HG02678 (cell line): ENCODE measurements at regions not wholly inside any gene's neighbourhood (a gene's known extent, or its start where the extent isn't known, plus 50 kb on each side); places are given as distances from the start of the nearest gene placed in this dataset.
"Not testable (repeated sequence)": the region's sequence is repeated elsewhere in the genome, so short reads cannot be mapped to it uniquely, and the experiment has no call there.

Experiments
- ATAC-seq: cut with Tn5 transposase; IDR thresholded peaks from one replicate; pipeline ENCODE4 v1.9.1; 2021; ENCODE audit warnings: mild to moderate bottlenecking, moderate library complexity; ENCODE audit not compliant: unreplicated experiment

DNA sequence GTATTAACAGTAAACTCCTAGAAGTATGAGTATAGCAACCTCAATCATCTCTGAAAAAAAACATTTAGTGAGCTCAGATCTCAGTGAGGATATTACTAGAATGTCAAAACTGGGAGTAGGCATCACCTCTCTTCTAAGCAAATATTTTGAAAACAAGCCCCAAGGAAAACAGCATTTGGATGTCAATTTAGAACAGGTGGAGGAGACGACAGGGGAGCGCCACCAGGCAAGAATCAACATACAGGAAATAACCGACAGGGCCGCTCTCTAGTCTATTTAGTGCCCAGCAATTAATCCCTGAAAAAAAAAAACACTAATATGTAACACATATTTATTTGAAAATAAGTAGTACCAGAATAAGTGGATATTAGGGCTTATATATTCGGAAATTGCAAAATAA is 940.3 kb upstream of the ADGRL3 start:
- no peak for ATAC-seq

DNA sequence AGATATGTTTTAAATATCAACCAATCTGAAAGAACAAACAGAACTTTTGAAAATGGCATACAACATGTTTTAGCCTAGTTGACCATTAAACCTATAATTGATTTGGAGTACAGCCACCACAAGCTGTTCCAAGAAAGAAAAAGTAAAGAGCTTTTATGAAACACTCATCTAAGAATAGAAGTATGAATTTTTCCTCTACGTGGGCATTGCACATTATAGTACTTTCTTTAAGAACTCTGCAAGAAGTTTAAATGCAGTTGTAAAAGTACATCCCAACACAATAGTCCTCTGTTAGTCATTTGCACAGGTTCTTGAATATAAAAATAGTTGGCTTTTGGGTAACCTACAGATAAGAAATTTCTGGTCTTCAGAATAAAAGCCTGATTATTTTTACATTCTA is 933.6 kb upstream of the ADGRL3 start:
- no peak for ATAC-seq

DNA sequence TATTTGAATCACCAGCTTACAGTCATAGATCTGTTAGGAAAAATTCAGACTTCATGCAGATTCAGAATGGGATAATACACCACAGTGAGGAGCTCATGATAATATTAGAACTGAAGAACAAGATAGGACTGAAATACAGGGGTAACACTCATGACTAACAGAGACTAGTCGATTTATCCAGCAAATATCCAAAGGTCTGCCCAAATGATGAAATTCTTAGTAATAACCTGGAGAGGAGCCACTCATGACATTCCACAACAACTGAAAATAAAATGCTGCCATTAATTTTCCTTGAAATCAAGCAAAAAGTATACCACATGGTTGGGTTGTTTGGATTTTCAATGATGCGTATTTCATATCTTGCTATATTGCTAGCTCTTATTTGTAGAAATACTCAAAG is 903.7 kb upstream of the ADGRL3 start:
- ATAC-seq: no peak

DNA sequence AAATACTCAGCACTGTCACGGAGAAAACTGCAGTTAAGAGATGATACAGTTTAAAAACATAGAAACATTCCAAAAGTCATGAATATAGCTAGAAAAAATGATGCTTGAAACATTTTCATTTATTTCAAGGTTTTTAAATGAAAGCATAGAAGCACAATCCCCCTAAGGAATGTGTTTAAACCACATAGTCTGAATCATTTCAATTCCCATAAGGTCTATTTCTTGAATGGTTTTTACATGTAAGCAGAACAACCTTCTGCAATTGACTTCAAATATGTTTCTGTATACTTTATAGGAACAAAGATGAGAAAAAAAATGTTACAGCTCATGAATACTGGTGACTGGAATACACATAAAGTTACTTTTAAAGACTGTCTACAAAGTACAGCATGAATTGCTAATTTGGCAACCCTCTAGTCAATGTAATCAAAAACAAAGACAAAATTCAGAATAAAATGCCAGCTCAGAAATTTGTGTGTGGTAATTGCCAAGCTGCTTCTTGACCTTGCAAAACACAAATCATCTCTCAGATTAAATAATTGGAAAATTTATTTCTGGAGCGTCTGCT is 886.4 kb upstream of the ADGRL3 start:
- no peak for ATAC-seq

DNA sequence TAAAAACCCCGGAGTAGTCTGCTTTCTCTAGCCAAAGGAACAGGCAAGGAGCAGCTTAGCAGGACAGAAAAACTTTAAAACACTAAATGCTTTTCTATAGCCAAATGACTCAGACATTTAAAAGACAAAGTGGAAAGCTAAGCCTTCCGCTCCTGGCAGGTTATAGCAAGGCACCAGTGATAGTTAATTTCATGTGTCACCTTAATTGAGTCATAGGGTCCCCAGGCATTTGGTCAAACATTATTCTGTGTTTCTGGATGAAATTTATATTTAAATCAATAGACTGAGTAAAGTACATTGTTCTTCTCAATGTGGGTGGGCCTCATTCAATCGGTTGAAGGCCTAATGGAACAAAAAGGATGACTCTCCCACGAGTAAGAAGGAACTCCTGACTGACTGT is 885.7 kb upstream of the ADGRL3 start:
- ATAC-seq: no peak

DNA sequence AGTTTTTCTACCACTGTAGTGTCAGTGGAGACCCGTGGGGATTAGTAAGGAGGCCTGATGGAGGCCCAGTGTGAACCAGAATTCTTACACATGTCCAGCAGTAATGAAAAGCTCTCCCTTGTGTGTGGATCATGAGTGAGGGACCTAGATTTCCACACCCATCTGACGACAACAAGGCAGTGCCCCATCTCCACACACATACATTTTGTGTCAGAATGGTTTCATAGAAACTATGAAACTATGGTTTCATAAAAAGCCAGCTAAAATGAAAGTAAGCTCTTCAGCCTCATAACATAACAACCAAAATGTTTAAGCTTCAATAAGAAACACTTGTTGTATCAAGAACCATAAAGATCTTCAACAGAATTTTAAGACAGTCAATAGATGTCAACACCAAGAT is 884.5 kb upstream of the ADGRL3 start:
- ATAC-seq: no peak

DNA sequence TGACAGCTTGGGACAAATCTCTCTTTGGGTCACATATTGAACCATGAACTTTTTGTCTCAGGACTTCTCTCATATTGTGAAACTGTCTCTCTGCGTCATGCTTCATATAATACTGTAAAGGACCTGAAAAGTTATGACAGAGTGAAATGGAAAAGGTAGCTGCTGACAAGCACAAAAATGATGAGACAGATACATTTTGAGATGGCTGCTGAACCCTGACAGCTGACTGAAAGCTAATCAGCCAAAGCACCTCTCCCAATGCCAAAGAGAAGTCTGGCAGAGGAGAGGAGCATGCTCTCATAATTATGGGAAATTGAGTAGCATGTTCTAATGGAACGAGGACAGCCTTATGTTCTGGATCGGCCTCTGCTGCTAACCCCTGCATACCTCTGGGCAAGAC is 873.4 kb upstream of the ADGRL3 start:
- no peak for ATAC-seq

DNA sequence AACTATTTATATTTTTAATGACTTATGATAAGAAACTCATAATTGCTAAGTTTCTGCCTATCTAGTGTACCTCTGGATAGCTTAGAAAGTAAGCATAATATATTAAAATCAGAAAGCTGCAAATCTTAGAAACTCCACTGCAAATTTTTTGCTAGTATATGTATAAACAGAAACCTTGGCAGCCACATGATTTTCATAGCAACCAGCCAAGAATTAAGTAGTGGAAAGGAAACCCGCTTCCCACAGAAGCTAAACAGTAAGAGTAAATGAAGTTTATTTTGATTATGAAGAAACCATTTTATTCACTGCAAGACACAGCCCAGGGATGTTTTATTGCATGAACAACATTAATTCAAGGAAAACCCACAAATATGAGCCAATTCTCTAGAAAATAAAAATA is 872.5 kb upstream of the ADGRL3 start:
- no peak for ATAC-seq

DNA sequence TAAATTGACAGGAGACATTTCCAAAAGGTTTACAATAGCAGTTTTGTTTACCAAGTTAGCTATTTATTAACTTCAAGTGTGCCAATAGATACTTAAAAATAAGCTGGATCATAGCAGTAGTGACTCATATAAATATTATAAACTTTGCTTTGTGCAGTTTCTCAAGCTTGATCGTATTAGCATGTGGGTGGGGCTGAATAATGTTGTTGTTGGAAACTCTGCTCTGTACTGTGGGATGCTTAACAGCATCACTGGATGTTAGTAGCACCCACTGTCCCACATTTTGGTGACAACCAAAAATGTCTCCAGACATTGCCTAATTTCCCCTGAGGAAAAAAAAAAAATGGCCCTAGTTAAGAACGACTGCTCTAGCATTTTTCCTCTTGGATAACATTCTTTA is 855.2 kb upstream of the ADGRL3 start:
- no peak for ATAC-seq

DNA sequence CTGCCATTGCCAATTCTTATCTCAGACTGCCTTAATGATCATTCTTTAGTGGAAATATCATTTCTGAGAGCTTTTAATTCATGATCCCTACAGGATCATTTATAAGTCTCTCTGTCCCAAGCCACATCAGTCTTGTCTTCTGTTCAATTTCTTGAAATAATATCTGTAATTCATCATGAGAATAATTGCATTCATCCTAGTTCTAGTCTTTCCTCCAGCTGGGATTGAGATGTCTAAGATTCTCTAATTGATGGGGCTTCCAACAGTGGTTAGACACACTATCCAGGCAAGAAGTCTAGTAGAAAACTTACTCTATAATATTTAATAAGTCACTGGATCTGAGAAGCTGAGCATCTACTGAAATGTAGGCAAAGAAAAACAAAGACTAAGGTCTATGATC is 854.7 kb upstream of the ADGRL3 start:
- ATAC-seq: no peak

DNA sequence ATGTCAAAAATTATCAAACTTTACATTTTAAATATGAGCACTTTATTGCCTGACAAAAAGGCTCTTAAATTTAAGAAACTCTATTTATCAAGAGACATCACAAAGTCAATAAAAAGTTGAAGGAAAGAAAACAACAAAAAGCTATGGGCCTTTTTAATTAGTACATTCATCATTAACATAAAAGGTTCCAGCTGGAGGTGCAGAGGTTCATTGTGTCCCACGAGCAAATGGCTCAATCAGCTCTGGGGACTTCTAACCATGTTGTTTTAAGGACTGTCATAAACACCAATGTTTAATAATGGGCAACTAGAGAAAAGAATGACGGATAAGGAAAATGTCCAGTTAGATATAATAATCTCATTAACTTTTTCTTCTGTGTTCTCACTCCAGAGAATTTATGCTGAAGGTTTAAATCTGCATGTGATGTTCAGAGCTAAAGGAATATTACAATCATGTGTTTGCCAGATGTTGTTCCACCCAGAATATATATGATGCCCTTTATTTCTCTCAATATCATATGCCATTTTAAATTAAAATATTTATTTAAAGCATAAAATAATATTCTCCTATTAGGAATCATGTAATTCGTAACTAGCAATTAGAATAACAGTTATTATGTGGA is 840.3 kb upstream of the ADGRL3 start:
- ATAC-seq: no peak

DNA sequence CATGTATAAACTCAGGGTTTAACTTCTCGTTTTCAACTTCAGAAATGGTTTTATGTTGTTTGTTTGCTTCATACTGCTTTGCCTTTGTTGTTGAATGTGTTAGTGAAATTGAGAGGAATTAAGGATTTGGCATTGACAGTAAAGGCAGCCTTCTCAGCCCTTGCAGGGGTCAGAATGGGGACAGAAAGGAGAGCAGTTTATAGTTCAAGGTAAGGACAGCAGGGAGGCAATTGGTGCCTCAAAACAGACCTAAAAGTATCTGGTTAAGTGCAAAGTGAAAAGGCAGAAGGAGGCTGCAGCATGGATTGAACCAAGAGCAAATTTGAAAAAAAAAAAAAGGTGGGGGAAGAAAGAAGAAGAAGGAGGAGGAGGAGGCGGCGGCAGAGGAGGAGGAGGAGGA is 835.0 kb upstream of the ADGRL3 start:
- ATAC-seq: no peak

DNA sequence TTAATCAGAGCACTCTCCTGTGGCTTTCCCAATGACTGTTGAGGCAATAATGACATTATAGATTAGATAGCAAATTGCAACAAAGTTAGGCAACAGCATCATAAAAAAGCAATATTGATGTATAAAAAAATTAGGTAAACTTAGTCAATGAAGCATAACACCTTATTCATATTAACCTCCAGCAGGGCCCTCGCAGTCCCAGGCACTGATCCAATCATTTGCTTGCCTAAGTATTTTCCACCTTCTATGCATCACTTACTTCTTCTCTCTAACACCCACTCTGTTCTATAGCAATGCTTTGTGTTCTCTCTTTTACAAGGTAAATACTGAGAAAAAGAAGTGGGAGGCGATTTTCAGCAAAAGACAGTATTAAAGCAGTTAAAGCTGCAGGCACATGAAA is 833.5 kb upstream of the ADGRL3 start:
- no peak for ATAC-seq

DNA sequence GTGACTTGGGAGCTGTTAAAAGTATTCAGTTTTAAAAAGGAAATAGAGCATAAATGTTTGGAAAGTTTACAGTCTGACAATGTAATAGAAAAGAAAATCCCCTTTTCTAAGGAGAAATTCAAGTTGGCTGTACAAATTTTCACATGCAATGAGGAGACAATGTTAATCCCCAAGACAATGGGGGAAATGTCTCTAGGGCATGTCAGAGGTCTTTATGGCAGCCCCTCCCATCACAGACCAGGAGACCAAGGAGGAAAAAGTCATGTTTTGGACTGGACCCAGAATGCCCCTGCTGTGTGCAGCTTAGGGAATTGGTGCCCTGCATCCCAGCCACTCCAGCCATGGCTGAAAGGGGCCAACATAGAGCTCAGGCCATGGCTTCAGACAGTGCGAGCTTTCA is 831.1 kb upstream of the ADGRL3 start:
- ATAC-seq: no peak

DNA sequence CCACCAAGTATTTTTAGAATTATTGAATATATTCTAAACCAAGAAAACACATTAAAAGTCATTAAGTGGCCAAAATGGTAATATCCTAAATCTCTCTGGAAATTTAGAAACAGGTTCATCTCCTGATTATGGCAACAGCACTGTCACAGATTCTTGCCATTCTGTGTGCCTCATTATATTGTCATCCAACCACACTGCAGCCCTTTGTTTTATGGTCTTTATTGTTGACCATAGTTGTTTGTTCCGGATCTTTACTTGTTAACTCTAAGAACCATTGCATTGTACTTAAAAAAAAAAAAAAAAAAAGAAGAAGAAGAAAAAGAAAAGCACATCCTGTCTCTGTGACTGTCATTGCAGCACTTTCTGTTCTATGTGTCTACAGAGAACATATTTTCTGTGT is 822.1 kb upstream of the ADGRL3 start:
- no peak for ATAC-seq

DNA sequence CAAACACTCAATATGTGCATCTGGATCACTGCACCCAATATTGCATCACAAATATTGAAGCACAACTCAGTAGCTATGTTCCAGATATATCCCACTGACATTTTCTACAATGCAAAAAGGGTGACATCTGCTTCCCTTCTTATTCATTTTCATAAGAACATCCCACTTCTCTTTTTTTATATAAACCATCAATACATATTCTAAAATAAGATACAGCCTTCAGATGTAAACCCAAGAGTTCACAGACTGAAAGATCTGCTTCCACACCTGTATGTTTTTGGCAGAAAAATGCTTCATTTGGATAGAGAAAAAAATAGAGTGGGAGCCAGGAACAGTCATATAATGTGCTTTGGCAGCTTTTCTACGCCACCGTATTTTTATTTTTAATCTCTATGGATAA is 815.6 kb upstream of the ADGRL3 start:
- no peak for ATAC-seq

DNA sequence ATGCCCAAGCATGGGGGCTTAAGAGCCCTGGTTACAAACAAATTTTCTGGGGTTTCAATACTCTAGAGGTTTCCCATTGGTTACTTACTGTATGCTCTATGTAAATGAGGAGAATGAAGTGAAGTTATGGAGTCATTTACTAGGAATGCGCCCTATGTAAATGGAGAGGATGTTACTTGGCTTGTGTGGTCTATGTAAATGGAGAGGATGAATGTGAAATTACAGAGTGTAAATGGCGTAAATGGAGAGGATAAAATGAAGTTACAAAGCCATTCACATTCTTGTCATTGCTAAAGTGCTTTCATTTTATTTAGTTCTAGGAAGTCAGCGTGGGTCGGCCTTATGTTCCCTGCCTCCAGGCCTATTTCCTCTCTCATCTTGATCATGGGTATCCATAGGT is 810.5 kb upstream of the ADGRL3 start:
- ATAC-seq: no peak

DNA sequence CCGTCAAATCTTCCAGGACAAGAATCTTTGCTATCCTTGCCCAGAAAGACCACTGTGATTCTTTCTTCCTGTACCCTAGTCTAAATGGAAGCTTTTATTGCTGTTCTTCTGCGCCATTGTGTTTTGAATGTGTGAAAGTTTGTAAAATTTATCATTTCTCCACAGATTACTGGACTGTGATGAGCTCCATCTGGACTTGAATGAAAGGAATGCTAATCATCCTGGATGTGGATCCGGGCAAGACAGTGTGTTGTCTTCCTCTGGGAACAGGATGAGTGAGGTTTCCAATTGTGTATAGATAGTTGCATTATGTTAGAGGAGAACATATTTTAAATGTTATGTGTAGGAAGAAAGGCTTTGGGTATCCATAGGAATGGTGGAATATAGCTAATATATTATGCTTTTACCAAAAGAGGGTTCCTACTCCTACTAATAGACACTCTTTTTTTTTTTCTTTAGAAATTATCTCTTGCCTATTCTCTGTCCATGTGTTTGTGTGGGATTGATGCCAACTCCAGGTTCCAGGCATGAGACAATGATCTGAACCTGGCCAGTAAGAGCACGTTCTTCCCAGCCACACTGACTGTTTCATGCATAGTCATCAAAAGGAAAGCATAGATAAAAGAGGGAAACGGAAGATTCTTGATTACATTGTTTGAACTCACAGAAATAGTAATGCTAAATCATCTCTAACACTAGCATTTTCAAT is 803.6 kb upstream of the ADGRL3 start:
- no peak for ATAC-seq

DNA sequence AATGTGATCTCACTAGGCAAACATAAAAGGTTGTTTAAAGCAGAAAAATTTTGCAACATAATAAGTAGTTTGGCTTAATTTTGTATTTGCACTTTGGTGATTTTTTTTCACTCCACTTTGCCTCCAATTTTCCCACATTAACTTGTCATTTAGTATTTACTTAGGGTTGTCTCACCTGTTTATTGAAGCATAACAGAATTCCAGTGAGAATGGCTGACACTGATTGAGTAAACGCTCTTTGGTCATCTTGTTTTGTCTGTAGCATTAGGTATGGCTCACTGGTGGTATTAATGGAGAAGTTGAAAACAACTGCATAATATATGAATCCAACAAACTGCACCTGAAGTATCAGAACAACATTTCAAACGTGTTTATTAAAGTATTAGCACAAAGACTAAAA is 799.5 kb upstream of the ADGRL3 start:
- ATAC-seq: no peak

DNA sequence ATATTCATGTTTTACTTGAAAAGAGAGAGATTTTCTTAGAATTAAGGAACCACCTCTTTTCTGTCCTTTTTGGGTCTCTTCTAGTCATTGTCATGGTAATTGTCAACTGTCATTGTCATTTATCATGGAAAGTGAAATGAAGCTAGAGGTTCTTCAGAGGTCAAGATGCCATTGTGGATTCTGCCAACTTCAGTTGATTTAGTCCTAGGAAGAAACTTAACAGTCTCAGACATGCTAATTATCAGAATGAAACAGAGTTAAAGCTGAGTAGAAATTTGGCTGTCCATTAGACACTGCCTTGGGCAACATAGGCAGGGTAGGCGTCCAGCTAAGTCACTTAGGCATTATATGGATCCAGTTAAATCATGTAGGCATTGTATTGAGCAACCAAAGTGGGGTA is 796.1 kb upstream of the ADGRL3 start:
- no peak for ATAC-seq

DNA sequence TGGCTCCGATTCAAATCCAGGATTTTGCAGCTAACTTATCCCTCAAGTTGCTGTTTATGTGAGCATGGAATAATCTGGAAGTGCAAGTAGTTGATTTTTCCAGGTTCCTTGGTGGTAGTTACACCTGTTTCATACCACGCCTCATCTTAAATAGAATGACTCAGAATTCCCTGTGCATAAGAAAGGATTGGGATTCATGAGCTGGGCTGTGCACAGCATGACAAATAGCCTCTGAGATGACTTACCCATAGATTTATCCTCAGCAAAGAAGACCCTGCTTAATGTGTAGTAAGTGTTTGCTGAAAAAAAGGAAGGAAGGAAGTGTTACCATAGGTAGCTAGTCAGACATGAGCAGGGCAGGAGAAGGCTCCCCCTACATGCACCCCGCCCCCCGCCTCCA is 777.7 kb upstream of the ADGRL3 start:
- ATAC-seq: no peak

DNA sequence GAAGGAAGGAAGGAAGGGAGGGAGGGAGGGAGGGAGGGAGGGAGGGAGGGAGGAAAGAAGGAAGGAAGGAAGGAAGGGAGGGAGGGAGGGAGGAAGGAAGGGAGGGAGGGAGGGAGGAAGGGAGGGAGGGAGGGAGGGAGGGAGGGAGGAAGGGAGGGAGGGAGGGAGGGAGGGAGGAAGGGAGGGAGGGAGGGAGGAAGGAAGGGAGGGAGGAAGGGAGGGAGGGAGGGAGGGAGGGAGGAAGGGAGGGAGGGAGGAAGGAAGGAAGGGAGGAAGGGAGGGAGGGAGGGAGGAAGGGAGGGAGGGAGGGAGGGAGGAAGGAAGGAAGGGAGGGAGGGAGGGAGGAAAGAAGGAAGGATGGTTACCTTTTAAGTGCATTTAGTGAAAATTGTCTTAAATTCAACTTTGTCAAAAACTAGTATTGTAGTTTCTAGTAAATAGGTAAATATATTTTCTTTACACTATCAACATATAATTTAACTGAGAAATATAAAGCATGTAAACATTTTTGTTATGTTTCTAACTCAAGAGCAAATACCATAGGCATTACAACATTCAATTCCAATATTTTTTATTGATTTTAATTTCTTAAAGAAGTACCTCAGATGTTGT is 776.4 kb upstream of the ADGRL3 start:
- ATAC-seq: not testable (repeated sequence)
